Neural cell (in vitro differentiated cells): ENCODE measurements at regions not wholly inside any gene's neighbourhood (a gene's known extent, or its start where the extent isn't known, plus 50 kb on each side); places are given as distances from the start of the nearest gene placed in this dataset.

Source experiments
- POLR2AphosphoS5 ChIP-seq: IDR thresholded peaks from 2 replicates; pipeline ENCODE4 v1.6.1; 2012
- RAD21 ChIP-seq: fragments of 450-650 bp; conservative IDR thresholded peaks from 2 replicates; pipeline ENCODE4 v1.6.1; 2014; ENCODE audit warnings: antibody characterized with exemption, mild to moderate bottlenecking, moderate library complexity
- SMC3 ChIP-seq: fragments of 450-650 bp; conservative IDR thresholded peaks from 2 replicates; pipeline ENCODE4 v1.6.1; 2014; ENCODE audit warnings: antibody characterized with exemption, mild to moderate bottlenecking, moderate library complexity; ENCODE audit not compliant: poor library complexity
- TF ChIP-seq, protein P1 (sequence below): fragments of 450-650 bp; IDR thresholded peaks from 2 replicates; pipeline ENCODE4 v1.5.1; 2014; ENCODE audit warnings: antibody characterized with exemption, mild to moderate bottlenecking, moderate library complexity; ENCODE audit not compliant: poor library complexity, severe bottlenecking
- TF ChIP-seq, protein P2 (sequence below): IDR thresholded peaks from 2 replicates; pipeline ENCODE4 v1.6.1; 2012; ENCODE audit warnings: borderline replicate concordance

DNA sequence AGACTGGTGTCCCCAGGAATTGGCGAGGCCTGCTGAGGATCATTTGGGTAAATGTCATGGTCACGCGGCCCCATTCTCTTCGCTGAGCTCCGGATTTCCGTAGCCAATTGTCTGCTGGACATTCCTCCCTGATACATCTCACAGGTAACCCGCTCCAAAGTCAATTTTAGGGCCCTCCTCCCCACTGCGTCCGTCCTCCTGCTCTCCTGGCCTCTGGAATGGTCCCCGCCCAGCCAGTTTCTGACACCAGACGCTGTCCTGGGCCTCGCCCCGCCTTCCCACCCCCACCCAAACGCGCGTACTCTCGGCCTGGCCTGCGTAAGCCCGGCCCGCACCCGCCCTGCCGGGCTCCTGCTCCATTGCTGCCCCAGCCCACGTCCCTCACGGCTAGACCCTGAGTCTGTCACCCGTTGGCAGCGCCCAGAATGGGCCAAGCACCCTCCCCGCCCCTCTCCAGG, 202.0 kb downstream of the AUH start:
- TF ChIP-seq RAD21 (no peak), SMC3 (no peak), POLR2AphosphoS5 (no peak)
- TF ChIP-seq, protein P1, sequence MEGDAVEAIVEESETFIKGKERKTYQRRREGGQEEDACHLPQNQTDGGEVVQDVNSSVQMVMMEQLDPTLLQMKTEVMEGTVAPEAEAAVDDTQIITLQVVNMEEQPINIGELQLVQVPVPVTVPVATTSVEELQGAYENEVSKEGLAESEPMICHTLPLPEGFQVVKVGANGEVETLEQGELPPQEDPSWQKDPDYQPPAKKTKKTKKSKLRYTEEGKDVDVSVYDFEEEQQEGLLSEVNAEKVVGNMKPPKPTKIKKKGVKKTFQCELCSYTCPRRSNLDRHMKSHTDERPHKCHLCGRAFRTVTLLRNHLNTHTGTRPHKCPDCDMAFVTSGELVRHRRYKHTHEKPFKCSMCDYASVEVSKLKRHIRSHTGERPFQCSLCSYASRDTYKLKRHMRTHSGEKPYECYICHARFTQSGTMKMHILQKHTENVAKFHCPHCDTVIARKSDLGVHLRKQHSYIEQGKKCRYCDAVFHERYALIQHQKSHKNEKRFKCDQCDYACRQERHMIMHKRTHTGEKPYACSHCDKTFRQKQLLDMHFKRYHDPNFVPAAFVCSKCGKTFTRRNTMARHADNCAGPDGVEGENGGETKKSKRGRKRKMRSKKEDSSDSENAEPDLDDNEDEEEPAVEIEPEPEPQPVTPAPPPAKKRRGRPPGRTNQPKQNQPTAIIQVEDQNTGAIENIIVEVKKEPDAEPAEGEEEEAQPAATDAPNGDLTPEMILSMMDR = no peak
- TF ChIP-seq, protein P2, sequence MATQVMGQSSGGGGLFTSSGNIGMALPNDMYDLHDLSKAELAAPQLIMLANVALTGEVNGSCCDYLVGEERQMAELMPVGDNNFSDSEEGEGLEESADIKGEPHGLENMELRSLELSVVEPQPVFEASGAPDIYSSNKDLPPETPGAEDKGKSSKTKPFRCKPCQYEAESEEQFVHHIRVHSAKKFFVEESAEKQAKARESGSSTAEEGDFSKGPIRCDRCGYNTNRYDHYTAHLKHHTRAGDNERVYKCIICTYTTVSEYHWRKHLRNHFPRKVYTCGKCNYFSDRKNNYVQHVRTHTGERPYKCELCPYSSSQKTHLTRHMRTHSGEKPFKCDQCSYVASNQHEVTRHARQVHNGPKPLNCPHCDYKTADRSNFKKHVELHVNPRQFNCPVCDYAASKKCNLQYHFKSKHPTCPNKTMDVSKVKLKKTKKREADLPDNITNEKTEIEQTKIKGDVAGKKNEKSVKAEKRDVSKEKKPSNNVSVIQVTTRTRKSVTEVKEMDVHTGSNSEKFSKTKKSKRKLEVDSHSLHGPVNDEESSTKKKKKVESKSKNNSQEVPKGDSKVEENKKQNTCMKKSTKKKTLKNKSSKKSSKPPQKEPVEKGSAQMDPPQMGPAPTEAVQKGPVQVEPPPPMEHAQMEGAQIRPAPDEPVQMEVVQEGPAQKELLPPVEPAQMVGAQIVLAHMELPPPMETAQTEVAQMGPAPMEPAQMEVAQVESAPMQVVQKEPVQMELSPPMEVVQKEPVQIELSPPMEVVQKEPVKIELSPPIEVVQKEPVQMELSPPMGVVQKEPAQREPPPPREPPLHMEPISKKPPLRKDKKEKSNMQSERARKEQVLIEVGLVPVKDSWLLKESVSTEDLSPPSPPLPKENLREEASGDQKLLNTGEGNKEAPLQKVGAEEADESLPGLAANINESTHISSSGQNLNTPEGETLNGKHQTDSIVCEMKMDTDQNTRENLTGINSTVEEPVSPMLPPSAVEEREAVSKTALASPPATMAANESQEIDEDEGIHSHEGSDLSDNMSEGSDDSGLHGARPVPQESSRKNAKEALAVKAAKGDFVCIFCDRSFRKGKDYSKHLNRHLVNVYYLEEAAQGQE = no peak
